HG03139 (cell line): ENCODE measurements at regions not wholly inside any gene's neighbourhood (a gene's known extent, or its start where the extent isn't known, plus 50 kb on each side); places are given as distances from the start of the nearest gene placed in this dataset.

Source experiments
- ATAC-seq: cut with Tn5 transposase; IDR thresholded peaks from one replicate; pipeline ENCODE4 v1.9.1; 2021; ENCODE audit not compliant: unreplicated experiment

DNA sequence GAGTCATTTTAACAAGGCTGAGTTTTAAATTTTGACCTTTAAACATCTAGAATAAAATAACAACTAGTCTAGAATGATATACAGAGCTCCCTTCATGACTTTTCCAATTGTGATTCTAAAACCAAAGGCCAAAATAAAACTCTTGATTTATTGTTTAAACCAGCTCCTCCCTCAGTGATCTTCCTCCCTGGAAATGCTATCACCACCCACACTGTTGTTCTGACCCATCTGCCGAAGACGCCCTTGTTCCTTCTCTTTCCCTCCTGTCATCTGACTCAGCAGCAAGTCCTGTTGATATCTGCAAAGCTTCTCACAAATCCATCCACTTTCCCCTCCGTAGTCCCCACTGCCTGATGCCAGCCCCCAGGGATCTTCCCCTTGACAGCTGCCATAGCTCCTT is 231.6 kb upstream of the DYNLRB2 start:
- ATAC-seq: no peak

DNA sequence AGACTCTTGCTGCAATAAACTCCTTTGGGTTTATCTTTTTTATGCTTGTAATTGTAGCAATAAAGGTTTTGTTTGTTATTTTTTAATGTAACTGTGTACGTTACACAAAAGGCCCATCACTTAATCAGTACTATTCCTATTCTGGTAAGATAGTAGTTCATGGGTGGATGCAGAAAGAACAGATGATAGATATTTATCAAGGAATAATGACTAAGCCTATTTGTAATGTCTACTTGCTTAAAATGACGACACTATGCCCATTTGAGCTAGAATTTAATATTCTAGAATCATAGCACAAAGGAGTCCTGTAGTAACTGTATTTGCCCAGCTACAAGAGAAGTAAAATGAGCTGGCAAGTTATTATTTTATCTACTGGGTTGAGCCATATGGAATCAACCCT is 235.4 kb upstream of the DYNLRB2 start:
- no peak for ATAC-seq

DNA sequence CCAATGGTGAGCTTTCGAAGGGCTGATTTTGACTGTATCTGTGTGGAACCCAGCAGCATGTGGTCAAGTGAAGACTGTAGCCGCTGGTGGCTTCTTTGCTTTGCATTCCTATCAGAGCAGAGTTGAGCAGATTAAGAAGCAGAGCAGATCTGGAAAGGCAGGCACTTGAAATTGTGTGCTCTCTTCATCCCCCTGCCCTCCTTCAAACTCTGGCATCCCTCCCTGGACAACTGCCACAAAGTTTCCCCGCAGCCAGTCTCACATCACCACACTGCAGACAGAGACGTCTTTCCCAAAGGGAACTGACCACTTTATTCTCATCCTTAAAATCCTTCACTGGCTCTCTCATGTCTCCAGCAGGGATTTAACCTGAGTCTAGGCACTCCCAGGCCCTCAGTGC is 237.1 kb upstream of the DYNLRB2 start:
- no peak for ATAC-seq

DNA sequence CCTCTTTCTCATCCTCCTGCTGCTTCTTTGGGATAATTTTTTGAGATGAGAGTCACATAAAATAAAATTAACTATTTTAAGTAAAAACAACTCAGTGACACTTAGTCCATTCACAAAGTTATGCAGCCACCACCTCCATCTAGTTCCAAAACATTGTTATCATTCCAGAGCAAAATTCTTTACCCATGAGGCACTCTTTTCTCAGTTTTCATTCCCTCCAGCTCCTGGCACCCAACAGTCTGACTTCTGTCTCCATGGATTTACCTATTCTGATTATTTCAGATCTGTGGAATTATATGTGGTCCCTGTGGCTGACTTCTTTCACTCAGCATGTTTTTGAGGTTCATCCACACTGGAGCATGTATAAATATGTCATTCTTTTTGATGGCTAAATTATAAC is 239.9 kb upstream of the DYNLRB2 start:
- ATAC-seq: no peak

DNA sequence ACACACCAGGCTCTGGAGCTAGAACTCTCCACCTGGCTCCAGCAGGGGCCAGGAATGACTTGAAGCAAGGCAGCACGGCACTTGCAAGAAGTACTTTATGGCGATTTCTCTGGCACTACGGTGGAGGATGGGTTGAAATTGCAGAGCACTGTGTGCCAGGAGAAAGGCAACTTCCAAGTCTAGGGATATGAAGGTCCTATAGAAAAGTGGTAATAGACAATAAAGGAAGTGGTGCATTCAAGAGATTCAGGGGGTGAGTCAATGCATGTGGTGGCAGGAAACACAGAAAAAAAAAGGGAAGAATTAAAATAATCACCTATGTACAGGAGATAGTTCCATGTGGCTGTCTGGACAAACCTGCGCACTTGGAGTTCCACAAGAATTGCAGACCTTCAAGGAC is 240.3 kb upstream of the DYNLRB2 start:
- no peak for ATAC-seq

DNA sequence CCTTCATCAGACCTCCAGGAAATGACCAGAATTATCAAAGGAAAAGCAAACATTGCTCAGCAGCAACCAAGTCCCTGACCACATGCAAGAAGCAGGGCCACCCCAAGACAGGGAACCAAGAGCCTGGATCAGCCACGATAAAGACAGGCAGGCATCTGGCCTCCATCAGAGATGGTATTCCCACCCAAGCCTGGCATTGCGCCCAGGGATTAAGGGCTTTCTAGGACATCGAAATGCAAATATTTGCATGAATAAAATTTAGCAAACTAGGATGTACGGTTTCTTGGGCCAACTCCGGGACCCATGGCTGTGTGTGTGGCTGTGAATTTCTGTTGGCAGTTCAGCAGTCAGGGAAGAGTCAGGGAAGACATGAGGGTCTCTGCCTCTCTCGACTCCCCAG is 241.4 kb upstream of the DYNLRB2 start:
- no peak for ATAC-seq

DNA sequence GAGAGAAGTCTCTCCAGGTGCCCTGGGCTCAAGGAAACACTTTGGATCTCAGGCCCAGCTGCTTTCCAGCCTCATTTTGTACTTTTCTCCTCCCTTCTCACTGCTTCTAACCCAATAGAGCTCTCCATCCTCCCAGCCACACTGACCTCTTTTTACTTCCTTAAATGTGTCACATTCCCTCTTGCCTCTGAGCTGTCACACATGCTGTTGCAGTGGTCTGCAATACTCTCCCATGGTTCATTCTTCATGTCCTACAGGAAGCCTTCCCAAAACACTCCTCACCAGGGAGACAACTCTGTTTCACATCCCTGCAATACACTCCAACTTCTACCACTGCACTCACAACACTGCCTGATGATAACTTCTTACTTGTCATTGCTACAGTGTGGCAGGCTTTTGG is 242.1 kb upstream of the DYNLRB2 start:
- no peak for ATAC-seq

DNA sequence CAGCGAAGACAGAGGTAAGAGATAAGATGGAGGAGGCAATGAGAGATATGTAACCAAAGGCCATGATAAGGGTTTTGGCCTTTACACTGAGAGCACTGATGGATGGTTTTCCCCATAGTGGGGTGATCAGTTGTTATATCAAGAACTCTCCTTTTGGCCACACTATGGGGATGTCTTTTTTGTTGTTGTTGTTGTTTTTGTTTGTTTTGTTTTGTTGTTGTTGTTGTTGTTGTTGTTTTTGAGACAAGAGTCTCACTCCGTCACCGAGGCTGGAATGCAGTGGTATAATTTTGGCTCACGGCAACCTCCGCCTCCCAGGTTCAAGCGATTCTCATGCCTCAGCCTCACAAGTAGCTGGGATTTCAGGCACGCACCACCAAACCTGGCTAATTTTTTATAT is 244.8 kb upstream of the DYNLRB2 start:
- no peak for ATAC-seq

DNA sequence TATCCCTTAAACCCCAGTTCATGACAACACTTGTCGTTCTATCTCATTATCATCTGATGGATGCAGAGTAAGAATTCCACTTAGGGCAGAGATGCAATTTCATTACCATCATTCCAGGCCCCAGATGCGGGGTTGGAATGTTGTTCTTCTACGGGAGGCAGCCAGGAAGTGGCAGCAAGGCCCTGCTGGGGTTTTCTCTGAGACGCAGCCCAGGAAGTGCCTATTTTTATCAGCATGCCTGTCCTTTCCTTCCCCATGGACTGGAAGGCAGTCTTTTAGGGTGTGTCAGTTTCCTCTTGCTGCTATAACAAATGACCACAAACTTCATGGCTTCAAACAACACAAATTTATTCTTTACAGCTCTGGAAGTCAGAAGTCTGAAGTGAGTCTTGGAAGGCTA is 246.6 kb upstream of the DYNLRB2 start:
- ATAC-seq: no peak

DNA sequence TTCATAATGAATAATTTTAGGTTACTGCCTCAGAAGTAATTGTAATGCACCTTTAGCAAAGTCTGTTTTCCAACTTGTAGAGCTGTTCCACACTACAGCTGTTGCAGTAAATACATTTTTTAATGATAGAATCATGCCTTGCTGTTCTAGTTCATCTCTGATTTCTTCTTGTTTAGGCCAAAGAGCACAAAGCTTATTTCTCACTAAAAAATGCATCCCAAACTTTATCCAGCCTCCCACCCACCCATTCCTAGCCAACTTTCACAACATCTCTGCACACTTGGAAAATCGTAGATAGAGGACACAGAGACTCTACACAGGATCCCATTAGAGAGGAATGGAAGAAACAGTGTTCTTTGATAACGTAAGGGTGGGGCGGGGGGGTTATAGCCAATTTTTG is 252.2 kb upstream of the DYNLRB2 start:
- ATAC-seq: no peak

DNA sequence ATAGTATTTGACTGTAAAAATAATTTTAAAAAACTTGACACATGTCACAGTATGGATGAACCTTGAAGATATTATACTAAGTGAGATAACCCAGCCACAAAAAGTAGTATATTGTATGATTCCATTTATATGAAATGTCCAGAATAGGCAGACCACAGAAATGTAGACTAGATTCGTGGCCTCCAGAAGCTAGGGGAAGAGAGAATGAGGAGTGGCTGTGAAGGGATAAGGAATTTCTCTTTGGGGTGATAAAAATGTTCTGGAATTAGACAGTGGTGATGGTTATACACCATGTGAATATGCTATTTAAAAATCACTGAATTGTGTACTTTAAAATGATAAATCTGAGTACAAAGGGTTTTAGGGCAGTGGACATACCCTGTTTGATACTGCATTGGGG is 253.1 kb upstream of the DYNLRB2 start:
- ATAC-seq: no peak

DNA sequence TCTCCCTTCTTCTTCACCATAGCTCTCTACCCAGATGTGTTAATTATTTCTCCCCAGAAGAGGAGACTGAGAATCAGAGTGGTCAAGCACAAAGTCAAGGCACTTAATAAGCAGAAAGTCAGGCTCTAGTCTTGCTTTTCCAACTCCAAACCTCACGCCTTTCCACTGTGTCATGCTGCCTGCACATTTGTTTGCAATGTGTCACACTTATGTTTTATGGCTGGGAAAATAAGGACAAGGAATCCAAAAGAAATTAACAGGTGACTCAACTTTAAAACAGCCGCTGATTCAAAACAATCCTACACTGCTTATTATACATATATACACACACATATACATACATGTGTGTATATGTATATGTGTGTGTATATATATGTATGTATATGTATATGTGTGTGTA is 255.7 kb upstream of the DYNLRB2 start:
- no peak for ATAC-seq

DNA sequence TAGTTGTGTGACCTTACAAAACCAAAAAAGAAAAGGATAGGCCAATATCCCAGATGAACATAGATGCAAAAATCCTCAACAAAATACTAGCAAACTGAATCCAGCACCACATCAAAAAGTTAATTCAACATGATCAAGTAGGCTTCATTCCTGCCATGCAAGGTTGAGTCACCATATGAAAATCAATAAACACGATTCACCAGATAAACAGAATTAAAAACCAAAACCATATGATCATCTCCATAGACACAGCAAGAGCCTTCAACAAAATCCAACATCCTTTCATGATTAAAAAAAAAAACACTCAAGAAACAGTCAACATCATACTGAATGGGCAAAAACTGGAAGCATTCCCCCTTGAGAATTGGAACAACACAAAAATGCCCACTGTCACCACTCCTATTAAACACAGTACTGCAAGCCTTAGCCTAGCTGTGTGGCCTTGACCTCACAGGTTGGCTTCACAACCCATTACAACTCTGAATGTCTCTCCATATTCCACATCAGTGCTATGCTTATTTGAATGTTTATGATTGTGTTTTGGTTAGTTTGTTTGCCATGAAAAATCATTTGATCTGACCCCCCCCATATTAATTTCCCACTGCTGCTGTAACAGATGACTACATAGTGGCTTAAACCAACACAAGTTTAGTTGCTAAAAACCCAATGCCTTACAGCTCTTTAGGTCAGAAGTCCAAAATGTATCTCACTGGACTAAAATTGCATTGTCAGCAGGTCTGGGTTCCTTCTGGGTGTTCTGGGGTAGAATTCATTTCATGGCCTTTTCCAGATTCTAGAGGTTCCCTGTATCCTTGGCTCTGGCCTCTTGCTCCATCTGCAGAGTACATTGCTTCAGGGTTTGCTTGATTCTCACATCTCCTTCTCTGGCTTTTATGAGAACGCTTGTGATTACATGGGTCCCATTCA is 257.1 kb upstream of the DYNLRB2 start:
- ATAC-seq: no peak

DNA sequence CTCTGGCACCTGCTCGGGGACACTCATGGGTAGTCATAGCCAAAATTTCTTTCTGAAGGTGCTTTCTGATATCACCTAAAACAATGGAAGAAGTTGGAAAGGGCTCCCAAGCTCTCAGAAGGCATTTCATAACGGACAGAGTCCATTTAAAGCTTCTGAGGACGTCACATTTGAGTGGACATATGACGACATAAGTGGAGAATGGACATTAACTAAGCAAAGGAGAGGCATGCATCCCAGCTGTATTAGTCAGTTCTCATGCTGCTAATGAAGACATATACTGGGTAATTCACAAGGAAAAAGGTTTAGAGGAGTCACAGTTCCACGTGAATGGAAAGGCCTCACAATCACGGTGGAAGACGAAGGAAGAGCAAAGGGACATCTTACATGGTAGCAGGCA is 260.2 kb upstream of the DYNLRB2 start:
- ATAC-seq: no peak

DNA sequence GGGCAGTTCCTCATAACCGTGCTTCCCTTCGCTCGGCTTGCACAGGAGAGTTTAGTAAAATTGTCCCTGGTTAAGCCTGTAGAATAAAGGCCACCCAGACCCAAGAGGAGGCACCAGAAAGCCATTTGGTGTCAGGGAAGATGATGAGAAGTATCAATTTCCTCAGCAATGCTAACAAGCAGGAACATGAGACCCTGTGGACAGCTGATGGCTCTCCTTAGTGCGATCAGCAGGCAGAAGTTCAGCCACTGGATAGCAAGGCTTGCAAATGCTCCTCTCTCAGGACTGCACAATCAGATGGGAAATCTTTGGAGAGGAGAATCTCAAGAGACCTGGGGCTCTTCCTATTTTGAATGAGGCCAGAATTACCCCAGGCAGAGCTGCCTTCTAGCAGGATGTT is 261.1 kb upstream of the DYNLRB2 start:
- ATAC-seq: no peak

DNA sequence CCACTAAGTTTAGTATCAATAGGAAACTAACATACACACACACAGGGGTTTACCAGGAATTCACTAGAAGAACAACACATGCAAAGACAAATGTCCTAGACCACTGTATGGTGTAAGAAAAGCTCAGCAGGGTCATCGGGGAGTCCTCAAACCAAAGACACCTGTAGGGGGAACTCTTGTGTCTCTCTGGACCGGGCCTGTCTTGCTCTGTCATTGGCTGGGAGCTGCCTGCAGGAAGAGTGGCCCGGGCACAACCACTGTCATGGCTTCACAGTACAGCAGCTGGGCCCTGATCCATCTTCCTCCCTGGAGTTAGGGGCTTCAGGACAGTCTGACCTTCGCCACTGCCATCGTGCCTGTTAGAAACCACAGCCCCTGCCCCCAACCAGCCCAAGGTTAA is 263.6 kb upstream of the DYNLRB2 start:
- ATAC-seq: no peak

DNA sequence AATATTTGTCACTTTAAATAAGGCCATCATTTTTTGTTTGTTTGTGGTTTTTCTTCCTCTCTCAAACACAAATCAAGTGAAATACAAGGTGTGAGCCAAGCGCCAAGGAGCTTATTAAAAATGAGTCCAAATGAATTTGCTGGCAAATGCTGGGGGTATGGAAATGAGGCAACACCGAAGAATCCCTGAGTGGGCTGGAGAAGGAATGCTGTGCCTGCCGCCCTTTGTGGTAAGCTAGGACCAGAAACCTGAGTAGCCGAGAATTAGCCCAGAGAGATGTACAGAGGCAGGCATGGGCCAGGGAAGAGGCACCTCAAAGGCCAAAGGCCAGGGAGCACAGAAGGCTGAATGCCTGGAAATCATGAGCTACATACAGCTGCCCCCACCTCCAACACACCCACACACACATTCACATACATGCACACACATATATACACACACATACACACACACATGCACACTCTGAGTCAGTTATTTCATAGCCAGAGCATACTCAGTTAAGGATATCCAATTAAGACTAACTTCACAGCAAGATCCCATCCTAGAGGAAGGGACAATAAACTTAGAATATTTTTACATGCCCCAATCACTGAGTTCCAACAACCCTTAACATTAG is 266.1 kb upstream of the DYNLRB2 start:
- ATAC-seq: no peak

DNA sequence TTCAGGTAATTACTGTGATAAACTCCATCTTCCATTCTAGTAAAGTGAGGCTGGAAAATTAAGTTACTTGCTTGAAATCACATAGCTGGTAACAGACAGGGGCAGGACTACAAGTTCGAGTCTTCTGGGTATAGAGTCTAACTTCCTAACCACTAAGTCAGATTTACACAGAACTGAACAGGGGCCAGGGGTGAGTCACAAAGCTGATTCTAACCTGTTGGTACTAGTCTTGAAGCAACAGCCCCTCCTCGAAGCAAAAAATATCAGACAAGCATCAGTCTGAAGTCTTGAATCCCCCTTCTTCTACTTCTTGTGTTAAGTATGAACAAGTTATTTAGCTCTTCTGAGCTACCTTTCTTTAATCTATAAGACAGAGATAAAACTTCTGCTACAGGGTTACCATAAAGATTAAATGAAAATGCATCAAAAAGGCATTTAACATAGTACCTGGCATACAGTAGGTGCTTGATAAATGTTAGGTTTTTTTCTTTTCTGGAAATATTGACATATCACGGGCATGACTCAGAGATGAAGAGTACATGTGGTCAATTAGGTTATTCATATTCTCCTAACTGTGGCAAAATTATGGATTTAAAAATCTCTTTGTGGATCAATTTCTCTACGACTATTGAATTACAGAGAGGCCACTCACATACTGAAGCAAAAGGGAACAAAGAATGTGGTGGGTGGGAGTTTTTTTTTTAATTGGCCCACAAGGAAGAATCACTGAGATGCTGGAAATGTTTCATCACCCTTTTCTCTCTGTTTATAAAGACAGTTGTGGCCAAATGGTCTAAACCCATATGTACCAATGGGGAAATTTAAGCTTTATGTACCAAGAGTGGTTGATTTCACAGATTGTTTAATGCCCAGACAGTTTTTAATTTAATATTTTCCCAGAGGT is 266.9 kb upstream of the DYNLRB2 start:
- ATAC-seq: no peak

DNA sequence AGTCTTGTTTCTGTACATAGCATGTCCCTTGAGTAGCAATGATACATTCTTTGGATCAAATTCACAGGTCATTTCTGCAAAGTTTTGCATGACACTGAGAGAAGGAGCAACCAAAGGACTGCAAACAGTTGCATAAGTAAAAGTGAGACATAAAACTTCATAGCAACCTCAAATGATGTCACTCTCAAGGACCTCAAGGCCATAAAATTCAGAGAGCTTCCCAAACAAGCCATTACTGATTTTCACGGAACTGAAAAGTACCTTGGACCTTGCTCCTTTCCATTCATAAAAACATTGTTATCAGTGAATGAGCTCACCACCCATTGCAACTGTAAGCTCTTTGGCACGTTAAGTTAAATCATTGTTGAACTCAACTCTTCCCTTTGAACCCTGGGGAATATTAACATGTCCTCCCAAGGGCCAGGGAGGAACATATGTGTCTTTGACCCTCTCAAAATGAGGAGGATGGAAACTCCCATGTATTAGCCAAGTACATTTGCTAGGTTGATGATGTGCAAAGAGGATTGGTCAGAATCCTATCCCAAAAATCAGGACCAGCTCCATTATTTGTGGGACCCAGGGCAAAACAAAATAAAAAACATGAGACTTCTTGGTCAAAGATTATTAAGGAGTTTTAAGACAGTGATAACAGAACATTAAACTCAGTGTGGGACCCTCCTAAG is 275.0 kb upstream of the DYNLRB2 start:
- no peak for ATAC-seq

DNA sequence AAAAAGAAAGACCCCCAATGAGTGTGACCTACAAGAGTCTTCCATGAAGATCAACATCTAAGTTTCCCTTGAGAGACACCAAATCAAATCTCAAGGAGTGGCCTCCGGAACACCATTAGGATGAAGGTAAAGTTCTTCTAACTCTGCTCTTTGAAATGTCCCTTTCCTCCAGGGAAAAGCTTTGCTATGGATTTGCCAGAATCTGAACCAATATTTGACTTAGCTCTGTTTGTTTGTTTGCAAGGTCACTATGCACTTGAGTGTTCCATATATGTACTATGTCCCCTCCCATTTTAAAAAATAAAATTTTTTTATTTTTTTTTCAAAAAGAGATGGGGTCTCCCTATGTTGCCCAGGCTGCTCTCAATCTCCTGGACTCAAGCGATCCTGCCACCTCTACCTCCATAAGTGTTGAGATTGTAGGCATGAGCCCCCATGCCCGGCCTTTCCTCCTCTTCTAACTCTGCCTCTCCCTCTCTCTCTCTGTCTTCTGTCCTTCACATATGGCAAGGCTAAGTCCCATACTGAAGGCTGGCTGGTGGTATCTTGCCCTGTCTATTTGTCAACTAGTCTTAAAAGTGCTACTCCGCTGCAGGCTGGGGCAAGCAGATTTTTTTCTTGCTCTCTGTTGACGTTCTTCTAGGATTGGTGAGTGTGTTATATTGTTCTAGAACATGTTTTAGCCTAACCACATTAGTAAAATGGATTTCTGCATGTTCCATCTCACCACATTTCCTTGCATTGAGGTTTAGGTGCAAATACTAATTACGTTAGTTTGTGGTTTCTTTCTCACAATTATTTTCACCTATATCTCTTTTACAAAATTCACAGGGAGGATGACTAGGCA is 276.7 kb upstream of the DYNLRB2 start:
- no peak for ATAC-seq
